NCI-H2171 (cell line): ENCODE measurements at regions not wholly inside any gene's neighbourhood (a gene's known extent, or its start where the extent isn't known, plus 50 kb on each side); places are given as distances from the start of the nearest gene placed in this dataset.

ENCODE experiments used
- DNase-seq: peaks from one replicate; lab custom pipeline; 2025; lab: John Stamatoyannopoulos, UW

DNA sequence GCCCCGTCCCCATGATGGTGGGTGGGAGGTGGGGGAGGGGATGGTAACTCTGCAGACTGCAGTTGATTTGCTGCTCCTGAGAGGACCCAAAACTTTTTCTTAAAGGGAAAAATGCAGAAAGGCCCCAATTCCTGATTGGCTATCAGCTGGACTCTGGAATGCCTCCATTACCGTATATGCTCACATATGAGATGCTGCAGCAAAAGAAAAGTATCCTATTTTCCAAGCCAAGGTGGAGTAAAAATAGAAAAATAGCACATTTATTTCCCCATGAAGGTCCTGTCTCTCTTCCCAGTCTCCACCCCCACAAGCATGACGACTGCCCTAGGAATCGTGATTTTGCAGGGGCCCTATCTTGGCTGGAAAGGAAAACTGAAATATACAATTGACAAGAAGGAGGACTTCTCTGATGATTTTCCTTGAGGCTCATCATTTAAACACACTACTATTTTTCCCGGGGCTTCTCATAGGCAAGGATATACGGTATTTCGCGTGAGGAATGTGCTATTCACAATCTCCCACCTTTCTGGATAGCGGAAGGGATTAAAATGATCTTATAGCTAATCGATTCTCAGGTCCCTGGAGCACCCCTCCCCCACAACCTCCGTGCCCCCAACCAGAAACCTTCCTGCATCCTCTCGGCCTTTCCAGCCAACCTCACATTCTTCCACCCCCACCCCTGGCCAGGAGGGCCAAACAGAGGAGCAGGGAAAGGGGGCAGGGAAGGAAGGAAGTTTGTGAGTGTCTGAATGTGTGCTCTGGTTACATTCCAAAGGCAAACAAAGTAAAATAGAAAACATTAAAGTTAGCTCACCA, 138.9 kb upstream of the CCND2 start:
- no peak for DNase-seq

DNA sequence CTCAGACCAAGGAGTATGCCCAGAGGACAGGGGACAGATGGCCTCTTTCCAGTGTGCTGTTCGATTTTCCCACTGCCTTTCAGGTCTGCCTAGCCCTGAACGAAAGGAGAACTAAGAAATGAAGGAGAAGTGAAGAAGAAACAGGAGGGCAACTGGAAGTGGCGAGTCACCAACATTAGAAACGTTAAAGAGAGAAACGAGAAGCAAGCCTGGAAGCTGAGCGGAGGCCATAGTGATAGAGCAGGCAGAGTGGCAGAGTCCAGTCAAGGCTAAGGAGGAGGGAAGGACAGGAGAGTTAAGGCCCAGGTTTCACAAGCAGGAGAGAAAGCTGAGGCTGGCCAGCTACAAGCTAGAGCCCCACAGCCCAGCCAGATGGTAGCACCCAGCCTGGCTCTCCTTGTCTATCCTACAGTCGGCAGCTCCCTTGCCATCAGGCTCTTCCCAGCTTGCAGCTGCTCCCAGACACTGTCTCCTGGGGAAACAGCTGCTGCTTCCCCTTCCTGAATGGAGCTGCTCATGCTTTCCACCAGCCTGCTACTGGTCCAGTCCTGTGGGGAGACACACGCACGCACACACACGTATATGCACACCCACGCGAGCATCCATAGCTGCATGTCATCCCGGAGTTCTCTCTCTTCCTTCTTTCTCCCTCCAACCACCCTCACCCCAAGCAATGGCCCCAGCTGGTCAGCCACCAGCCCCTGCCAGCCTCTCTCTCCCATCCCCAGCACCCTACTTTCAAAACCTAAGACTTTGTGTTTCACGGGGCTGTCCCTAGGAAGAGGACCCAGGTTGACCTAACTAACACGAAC, 139.7 kb upstream of the CCND2 start:
- no peak for DNase-seq

DNA sequence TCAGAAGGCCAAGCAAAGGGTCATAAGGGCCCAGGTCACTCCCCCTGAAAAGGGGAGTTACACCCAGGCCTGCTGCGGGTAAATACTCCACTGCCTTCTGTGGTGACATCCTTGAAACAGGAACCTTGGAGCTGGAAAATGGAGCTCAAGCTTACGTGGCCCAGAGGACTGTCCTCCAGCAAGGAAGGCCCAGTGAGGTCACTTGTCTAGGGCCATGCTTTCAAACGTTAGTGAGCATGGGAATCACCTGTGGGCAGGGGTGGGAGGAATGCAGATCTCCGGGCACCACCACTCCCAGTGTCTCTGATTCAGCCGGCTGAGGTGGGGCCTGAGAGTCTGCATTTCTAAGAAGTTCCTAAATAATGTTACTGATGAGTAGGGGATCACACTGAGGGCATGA, 140.5 kb upstream of the CCND2 start:
- DNase-seq, result no peak

DNA sequence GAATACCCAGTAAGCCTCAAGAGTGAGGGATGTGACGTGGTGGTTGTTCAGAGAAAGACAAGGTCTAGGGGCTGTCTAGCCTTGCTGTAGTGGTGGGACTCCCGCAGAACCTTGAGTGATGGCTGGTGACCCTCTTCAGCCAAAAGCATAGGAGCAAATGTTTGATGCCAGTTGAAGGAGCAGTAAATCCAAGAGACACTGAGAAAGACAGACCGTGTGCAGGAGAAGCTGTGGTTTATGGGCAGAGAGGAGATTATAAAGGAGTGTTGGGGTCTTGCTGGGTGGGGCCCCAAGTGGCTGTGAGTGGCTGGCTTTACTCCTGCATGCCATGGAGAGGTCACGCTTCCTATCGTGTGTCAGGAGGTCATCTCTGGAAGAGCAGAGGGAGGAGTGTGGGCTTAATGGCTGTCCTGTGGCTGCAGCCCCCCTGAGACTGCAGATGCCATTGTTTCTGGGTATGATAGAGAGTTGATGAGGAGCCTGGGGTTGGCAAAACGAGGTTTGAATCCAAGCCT, 152.0 kb upstream of the CCND2 start:
- DNase-seq, result no peak

DNA sequence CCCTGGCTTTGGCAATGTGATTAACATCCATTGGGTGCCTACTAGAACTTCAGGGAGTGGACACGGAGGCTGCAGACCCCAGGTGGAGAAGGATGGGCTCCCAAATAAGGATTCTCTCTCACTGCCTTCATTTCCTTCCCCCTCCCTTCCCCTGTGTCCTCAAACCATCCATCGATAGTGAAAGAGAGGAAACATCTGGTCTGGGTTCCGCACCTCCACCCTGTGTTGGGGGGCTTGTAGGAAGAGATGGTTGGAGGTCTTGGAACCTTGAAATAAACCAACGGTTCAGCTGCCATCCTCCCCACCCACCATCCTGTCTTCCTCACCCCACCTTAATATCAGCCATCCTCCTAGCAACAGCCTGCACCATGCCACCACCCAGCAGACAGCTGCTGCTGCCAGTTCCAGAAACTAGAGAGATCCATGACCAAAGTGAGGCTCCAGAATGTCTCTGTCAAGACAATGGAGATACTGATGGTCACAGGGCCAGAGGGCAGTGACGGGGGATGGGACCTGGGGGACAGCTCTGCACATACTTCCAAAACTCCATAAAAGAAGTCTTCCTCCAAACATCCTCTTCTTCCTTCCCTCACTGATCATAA, 153.1 kb upstream of the CCND2 start:
- no peak for DNase-seq

DNA sequence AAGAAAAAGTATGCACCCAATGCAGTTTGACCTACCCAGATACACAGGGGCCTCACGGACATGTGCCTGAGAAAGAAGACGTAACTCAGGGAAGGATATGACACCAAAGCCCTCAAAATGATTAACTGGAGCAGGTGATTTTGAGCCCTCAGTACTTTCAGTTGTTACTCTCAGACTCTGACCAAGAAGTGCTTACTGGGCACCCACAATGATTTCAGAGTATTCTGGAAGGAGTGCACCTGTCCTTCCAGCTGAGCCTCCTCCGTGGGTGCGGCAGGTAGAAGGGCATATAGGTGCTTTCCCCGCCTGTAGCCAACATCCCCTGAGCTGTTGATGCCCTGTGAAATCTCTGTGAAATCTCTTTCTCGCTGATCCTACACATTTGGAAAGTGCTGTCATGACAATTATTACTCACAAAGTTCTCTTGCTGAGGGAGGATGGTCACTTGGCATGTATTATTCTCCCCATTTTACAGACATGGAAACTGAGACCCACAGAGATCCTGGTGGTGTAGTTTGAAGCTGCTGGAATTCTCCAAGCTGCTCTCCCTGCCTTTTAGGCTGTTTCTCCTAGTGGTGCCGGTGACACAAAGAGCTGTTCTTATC, 154.3 kb upstream of the CCND2 start:
- no peak for DNase-seq

DNA sequence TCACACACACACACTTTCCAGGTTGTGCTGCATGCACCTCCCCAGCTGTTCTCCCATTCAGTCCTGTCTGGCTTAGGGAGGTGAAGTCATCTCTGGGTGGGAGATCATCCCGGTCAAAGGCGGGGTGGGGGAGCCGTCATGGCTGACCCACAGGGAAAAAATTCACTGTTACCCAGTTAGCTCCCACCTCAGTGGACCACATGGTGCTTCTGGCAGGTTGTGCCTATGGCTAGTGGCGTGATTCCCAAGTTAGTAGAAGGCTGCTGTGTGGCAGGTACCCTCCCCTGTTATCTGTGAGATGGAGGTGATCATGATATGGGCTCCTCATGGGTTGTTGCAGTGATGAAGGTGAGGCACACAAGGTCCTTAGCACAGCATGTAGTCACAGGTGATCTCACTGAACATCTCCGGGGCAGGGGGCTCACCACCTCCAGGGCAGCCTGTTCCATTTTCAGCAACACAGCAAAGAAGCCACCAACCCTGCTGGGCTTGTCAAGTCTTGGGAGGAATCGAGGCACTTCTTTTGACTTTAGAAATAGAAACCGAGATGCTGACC, 154.9 kb upstream of the CCND2 start:
- DNase-seq, result no peak

DNA sequence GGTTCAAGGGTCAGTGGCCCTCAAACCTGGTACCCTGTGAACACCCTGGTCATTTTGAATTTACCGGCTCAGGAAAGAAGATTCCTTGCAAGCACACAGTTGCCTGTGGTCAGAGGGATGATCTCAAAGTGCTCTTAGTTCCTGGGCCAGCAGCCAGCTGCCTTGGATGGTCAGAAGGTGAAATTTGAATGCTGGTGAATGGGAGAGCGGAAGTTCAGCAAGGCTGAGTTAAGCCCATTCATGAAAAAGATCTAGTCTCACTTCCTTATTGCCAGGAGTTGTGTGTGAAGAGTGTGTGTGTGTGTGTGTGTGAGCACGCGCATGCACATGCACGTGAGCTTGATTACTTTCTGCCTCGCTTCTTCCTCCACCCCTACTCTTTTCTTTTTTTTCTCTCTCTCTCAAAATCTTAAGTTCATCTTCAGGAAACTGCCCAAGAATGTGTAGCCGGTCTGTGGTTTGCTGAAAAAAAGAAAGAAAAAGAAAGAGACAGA, 155.5 kb upstream of the CCND2 start:
- no peak for DNase-seq

DNA sequence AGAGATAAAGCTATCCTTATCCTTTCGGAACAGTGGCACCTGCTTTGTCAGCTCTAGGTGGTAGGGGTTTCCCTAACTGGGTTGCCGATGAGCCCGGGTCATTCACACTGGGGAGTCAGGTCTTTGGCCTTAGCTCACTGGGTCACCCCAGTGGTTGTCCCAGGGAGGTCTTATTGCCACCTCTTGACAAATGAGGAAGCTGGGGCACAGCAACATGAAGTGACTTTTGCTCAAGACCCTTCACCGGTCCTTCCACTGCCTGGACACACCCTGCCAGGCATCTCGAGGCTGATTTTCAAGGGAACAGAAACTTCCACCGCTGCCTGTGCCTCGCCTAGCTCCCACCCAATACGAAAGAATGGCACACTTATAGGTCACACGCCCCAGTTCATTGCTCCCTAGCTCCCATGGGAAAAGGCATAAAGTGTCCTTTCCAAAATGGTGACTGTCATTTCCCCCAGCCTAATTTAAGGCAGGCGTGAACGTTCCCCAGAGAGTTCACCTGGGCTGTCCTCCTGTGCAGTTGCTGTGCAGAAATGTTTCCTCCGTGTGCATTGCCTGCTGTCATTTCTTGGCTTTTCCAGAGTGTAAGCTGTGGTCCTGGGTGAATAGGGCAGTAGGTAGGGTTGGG, 156.1 kb upstream of the CCND2 start:
- no peak for DNase-seq

DNA sequence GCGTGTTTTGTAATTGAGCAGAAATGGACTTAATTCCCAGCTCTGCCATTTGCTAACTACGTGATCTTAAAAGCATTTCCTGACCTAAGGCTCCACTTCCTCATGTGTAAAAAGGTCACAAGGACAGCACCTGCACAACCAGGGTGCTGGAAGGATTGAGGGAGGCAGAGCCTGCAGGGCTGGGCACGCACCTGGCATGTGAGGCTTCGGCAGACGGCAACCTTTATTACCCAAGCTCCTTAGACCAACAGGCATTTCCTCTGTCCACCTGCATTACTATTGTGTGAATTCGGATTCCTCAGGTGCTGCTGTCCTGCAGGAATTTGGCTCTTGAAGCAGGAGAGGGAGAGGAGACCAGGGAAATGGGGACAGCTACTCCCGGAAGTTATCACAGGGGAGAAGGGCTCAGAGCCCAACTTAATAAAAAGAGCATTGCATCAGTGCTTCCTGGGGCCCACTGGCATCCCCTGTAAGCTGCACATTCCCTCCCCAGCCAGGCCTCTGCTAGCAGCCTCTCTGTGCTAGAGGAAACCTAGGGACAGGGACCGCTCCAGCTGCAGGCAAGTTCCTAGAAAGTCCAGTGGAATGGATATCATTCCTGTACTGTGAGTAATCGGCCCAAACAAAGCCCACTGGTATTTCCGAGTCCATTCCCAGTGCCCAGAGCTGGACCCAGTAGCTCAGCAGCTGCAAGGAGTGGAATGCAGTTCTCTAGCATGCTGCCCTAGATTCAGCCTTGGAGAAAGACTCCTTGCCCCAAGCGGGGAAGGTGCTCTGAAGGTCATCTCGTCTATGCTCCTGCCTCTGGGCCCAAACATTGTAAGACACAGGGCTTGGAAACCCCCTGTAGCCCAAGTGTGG, 157.1 kb upstream of the CCND2 start:
- no peak for DNase-seq

DNA sequence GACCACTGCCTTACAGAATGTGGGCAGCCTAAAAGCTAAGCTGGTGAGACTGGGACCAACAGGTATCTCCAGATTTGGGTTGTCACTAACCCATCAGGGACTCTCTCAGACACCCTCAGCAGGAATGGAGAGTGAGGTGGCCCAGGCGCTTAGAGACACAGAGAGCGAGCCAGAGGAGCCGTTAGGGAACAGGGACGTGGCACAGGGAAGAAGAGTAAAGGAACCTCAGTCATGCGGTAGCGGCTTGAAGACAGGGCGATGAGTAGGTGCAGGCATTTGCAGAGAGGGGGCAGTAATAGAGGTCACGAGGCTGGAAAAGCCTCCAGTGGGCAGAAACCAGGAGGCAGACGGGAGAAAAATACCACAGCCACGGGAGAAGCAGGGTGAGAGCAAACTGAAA, 158.0 kb upstream of the CCND2 start:
- DNase-seq, result no peak

DNA sequence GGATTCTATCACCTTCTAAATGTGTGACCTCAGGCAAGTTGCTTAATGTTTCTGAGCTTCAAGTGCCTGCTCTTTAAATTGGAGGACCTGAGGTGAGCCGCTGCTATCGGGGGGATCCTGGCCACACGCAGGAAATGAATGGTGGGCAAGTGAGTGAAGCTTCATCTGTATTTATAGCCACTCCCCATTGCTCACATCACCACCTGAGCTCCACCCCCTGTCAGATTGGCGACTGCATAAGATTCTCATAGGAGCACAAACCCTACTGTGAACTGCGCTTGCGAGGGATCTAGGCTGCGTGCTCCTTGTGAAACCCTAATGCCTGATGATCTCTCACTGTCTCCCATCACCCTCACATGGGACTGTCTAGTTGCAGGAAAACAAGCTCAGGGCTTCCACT, 158.6 kb upstream of the CCND2 start:
- no peak for DNase-seq

DNA sequence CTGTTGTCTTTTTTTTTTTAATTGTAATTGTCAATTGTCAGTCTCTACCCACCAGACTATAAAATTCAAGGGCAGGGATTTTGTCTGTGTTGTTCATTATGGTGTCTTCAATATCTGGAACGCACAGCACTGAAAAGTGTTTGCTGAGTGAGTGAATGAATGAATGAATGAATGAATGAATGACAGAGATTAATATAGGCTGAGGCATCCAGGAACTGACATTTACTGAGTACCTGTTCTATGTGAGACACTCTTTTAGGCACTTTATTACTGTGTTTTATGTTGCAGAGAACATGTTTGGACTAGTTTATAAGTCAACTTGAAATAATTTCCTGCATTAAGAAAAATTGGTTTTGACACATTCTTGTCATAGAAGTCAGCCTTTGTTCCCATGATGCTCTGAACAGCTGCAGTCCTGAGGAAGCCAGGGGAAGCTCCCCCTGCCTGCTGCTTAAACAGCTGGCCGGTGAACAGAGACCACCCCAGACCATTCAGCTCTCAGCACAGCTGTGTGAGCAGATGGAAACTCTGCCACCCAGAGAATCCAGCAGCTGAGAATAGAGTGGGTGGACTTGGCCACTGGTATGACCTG, 160.7 kb upstream of the CCND2 start:
- no peak for DNase-seq

DNA sequence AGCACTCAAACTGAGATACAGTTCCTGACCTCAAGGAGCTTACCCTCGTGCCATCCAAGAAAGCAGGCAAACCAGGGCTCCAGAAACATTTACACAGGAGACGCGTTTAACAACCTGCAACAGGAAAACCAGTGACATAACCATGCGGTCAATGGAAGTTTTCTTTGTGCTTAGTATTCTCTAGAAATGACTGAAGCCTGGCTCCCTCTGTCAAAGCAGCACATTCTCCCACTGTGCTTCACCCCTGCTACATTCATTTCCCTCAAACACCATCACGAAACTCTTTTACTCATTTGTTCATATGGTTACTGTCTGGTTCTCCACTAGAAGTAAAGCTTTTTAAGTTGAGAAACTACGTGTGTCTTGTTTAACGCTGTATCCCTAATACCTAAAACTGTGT, 161.3 kb upstream of the CCND2 start:
- DNase-seq, result no peak

DNA sequence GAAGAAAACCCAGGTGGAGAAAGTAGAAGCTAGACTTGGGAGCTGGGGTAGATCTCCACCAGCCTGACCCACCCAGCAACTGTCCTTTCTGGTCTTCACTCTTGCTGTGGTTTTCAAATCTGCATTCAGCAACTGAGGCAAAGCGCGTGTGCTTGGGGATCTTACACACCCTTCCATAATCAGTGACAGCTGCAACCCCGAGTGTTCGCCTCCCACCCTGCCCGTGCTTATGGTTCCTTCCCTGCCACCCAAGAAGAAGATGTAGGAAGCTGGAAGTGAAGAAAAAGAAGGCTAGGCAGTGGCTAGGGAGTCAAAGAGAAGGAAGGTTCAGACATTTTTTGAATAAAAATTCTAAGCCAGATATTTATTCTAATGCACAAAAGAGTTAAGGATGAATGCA, 162.6 kb upstream of the CCND2 start:
- no peak for DNase-seq

DNA sequence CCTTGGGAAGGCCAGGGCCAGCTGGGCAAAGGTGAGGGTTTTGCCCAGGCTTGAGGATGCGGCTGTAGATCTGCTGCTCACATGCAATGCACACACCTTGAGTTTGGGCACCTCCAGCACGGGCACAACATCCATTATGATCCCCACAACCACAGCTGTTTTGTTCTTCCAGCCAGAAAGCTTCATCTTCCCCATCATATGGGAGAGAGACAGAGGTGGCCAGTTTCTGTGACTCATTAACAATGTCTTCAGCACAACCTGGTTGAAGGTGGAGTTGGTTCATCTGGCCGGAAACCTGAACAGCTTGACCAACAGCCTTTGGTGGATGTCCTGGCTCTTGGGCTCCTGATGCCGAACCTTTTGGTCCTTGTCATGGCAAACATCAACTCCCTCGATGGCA, 163.7 kb upstream of the CCND2 start:
- no peak for DNase-seq

DNA sequence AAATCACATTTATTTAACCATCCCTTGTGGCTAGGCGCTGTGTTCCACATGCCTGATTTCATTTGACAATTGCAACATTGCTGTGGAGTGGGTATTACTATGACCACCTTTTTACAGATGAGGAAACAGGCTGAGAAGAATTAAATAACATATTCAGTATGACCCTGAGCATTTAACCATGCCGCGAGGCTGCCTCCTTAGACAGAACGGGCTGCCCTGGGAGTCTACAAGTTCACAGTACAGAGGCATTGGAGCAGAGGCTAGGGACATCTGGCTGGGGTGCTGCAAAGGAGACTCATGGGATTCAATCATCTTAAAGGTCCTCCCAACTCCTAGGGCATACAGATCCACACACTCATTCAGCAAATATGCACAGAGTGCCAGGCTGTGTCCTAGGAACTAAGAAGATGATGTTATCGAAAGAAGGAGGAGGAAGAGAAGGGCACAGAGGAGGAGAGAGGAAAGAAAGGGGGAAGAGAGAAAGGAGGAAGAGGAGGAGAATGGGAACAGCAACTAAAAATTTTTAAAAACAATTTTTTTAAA, 164.7 kb upstream of the CCND2 start:
- DNase-seq, result no peak

DNA sequence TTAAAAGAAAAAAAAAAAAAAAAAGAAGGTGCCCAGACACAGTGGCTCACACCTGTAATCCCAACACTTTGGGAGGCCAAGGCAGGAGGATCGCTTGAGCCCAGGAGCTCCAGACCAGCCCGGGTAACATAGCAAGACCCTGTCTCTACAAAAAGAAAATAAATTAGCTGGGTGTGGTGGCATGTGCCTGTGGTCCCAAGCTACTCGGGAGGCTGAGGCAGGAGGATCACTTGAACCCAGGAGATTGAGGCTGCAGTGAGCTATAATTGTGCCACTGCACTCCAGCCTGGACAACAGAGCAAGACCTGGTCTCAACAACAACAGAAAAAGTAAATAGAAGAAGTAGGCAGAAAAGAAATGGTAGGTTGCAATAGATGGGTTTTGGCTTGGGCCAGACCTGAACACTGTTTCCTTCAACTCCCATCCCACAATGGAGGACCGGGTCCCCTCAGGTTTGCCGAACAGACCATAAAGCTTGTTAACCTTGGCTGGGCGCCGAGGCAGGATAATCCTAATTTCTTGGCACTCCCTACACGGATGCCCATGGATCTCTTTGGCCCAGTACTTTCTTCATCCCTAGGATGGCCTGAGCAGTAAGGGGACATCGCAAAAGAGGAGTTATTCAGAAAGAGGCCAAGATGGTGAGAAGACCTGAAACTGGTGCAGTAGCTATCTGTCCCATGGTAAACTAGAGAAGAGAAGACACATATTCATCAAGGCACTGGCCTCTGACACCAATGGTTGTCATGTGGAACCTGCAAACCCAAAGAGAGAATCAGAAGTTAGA, 165.5 kb upstream of the CCND2 start:
- no peak for DNase-seq

DNA sequence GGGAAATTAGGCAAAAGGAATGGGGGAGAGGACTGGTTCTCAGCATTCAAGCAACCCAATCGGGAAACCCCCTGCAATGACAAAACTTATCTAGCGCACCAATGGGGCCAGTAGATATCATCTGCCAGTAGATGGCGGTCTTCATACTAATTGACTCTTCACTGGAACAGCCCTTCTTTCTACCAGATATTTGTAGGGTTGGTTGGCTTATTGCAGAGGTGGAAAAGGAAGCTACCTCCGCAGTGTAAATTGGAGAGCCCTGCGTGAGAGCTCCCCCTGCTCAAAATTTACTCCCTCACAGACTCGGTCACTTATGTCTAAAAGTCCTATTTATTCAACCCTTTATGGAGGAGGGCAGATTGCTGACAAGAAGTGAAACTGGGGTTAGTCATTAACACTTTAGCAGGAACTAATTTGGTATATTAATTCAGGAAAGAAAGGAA, 166.1 kb upstream of the CCND2 start:
- DNase-seq, result peak; percentile 6
